ENCODE measurements at regions not wholly inside any gene's neighbourhood (a gene's known extent, or its start where the extent isn't known, plus 50 kb on each side); places are given as distances from the start of the nearest gene placed in this dataset.

- no peak for DNase-seq (ENCODE audit: low read depth, low spot score)
Measured at GRCh38 chr3:10583798-10584708, 78.7 kb upstream of the ATP2B2 start.

- no peak for DNase-seq (ENCODE audit: low read depth, low spot score)
Measured at GRCh38 chr3:10585945-10586344, 80.6 kb upstream of the ATP2B2 start.

- DNase-seq (ENCODE audit: low read depth, low spot score): no peak
Measured at GRCh38 chr3:10594915-10595314, 89.5 kb upstream of the ATP2B2 start.

GRCh38 chr3:10596746-10597448 lies 91.5 kb upstream of the ATP2B2 start:
- DNase-seq (ENCODE audit: low read depth, low spot score): no peak

GRCh38 chr3:10597733-10598132 lies 92.3 kb upstream of the ATP2B2 start:
- DNase-seq (ENCODE audit: low read depth, low spot score): no peak

GRCh38 chr3:10599017-10599416 lies 93.6 kb upstream of the ATP2B2 start:
- DNase-seq (ENCODE audit: low read depth, low spot score): no peak

GRCh38 chr3:10599444-10599843 lies 94.1 kb upstream of the ATP2B2 start:
- no peak for DNase-seq (ENCODE audit: low read depth, low spot score)

- DNase-seq (ENCODE audit: low read depth, low spot score): no peak
Measured at GRCh38 chr3:10600296-10600714, 94.9 kb upstream of the ATP2B2 start.

- no peak for DNase-seq (ENCODE audit: low read depth, low spot score)
Measured at GRCh38 chr3:10600726-10601125, 95.3 kb upstream of the ATP2B2 start.

GRCh38 chr3:10601151-10601856 lies 95.9 kb upstream of the ATP2B2 start:
- no peak for DNase-seq (ENCODE audit: low read depth, low spot score)

- no peak for DNase-seq (ENCODE audit: low read depth, low spot score)
Measured at GRCh38 chr3:10601857-10602230, 96.5 kb upstream of the ATP2B2 start.

- DNase-seq (ENCODE audit: low read depth, low spot score): no peak
Measured at GRCh38 chr3:10602271-10602670, 96.9 kb upstream of the ATP2B2 start.

- DNase-seq (ENCODE audit: low read depth, low spot score): no peak
Measured at GRCh38 chr3:10602769-10603768, 97.7 kb upstream of the ATP2B2 start.

- DNase-seq (ENCODE audit: low read depth, low spot score): no peak
Measured at GRCh38 chr3:10609134-10609533, 103.7 kb upstream of the ATP2B2 start.

GRCh38 chr3:10614168-10614567 lies 108.8 kb upstream of the ATP2B2 start:
- no peak for DNase-seq (ENCODE audit: low read depth, low spot score)

GRCh38 chr3:10615715-10616114 lies 110.3 kb upstream of the ATP2B2 start:
- DNase-seq (ENCODE audit: low read depth, low spot score): no peak

- DNase-seq (ENCODE audit: low read depth, low spot score): no peak
Measured at GRCh38 chr3:10616321-10616720, 110.9 kb upstream of the ATP2B2 start.

GRCh38 chr3:10619989-10620832 lies 114.8 kb upstream of the ATP2B2 start:
- no peak for DNase-seq (ENCODE audit: low read depth, low spot score)

- DNase-seq (ENCODE audit: low read depth, low spot score): no peak
Measured at GRCh38 chr3:10620833-10621082, 115.4 kb upstream of the ATP2B2 start.

- no peak for DNase-seq (ENCODE audit: low read depth, low spot score)
Measured at GRCh38 chr3:10623578-10624275, 118.3 kb upstream of the ATP2B2 start.

All from brain pericyte (primary cell).